HG03060 (cell line): ENCODE measurements at regions not wholly inside any gene's neighbourhood (a gene's known extent, or its start where the extent isn't known, plus 50 kb on each side); places are given as distances from the start of the nearest gene placed in this dataset.
"Not testable (repeated sequence)": the region's sequence is repeated elsewhere in the genome, so short reads cannot be mapped to it uniquely, and the experiment has no call there.

Experiments
- ATAC-seq: cut with Tn5 transposase; IDR thresholded peaks from one replicate; pipeline ENCODE4 v1.9.1; 2021; ENCODE audit warnings: low read depth, moderate number of reproducible peaks; ENCODE audit not compliant: unreplicated experiment

- no peak for ATAC-seq
Observed at GRCh38 chr17:14746822-14747602, 446.1 kb downstream of the HS3ST3B1 start.

GRCh38 chr17:14745541-14745940 lies 444.7 kb downstream of the HS3ST3B1 start:
- no peak for ATAC-seq

- ATAC-seq = no peak
Observed at GRCh38 chr17:14744761-14745473, 444.0 kb downstream of the HS3ST3B1 start.

DNA sequence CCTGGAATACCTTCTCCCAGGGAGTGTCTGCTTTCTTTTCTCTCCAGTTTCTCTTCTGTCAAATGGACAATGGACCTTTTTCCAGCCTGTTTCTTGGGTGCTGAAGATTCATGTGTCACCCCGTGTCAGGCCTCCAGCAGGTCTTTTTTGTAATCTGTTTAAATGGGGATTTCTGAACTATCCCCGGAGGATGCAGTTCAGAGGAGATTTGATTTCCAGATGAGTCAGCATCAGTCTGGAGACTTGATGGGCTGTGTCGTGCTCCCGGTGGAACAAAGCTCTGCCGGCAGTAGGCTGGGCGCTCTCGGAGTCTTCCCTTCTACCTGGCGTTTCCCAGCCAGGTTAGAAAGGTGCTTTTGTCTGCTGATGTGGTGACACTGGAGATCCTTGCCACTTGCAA lies 440.6 kb downstream of the HS3ST3B1 start:
- ATAC-seq = no peak

- no peak for ATAC-seq
Observed at GRCh38 chr17:14739656-14740431, 439.0 kb downstream of the HS3ST3B1 start.

DNA sequence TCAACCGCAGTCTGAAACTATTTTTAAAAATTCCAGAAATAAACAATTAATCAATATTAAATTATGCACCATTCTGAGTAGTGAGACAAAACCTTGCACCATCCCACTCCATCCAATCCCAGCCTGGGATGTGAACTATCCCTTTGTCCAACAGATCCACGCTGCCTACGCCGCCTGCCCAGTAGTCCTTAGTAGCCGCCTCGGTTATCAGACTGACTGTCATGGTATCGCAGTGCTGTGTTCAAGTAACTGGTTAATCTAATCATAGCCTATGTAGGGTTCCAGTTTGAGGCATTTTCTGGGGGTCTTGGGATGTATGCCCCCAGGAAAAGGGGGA lies 437.7 kb downstream of the HS3ST3B1 start:
- ATAC-seq = no peak

GRCh38 chr17:14737984-14738651 lies 437.2 kb downstream of the HS3ST3B1 start:
- ATAC-seq = peak; percentile 86

- no peak for ATAC-seq
Observed at GRCh38 chr17:14736631-14737030, 435.8 kb downstream of the HS3ST3B1 start.

DNA sequence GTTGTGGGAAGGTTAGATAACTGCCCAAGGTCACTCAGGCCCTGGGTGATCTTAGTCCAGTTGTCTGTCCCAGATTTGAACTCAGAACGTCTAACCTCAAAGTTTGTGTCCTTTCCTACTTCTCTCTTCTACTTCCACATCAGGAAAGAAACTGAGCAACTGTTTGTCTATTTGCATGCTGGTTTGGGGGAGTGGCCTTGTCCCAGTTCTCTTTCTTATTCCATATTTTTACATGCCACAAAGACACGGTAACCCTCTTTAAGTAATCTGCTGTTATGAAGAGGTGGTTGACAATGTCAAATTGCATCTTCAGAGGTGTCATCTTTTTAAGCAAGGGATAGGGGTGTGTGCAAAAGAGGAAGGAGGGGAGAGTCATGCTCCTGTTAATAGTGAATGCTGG lies 432.5 kb downstream of the HS3ST3B1 start:
- no peak for ATAC-seq

DNA sequence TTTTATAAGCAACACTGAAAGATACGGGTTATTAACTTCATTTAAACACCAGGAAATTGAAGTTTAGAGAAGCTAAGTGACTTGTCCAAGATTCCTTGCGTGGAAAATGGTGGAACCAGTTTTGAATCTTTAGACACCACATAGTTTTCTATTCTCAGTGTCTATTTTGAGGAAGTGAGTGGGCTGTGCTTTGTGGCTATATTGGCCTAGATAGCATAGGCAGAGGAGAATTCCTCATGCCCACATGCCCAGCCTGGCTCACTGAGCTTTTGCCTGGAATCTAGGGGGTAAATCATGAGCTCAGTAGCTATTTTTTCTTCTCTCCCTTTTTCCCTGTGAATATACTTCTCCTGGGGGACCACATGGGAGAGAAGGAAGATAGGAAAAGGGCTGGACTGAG lies 431.3 kb downstream of the HS3ST3B1 start:
- ATAC-seq = no peak

DNA sequence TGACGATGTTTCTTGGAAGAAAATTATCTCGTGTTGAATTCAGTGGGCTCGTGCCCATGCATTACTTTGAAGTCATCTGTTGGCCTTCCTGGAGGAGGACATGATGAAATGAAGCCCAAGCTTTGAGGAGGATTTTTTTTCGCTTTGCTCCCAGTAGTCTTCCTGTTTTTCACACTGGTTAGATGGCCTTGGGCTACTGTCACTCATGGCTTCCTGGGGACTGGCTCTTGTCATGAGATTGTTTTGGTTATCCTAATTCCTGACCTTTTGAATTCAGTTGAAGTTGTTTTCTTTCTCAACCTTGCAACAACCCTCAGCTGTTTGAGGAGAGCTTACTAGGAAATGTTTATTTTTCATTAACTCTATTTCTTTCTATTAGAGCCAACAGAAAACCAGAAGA lies 430.7 kb downstream of the HS3ST3B1 start:
- ATAC-seq = no peak

GRCh38 chr17:14730821-14731220 lies 429.9 kb downstream of the HS3ST3B1 start:
- no peak for ATAC-seq

GRCh38 chr17:14725729-14726128 lies 424.8 kb downstream of the HS3ST3B1 start:
- no peak for ATAC-seq

DNA sequence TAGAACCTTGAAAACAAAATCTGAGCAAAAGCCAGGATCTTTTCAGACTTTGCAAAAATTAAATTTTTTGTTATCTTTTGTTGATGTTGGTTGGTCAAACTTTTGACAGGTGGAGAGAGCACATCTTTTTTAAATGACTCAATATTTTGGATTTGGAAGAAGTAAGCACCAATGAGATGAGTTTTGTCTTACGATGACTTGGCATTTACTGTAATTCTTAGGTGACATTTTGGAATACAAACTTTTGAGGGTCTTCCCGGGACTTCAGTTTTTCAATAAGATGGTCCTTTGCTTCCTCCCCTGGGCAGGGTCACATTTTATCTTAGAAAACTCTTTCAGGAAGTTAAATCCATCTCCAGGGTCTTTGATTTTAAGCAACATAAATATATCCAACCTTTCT lies 423.9 kb downstream of the HS3ST3B1 start:
- no peak for ATAC-seq

GRCh38 chr17:14723349-14723748 lies 422.5 kb downstream of the HS3ST3B1 start:
- not testable (repeated sequence) for ATAC-seq

- no peak for ATAC-seq
Observed at GRCh38 chr17:14719942-14720341, 419.1 kb downstream of the HS3ST3B1 start.

DNA sequence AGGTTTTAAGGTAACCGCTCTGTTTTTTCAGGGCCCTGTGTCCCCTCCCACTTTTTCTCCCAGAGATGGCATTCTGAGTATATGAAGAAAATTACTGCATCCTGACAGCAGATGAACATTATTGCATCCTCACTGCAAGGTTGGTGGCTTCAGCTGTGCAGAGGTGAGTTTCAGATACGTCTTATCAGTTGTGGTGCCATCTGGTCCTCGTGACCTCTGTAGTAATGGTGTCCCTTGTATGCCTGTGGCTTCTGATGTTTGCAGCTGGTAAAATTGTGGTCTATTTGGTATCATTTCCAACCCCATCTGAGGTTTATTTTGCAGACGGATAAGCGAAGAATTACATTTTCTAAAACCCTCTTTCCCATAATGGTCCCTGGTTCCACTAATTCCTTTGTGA lies 417.0 kb downstream of the HS3ST3B1 start:
- no peak for ATAC-seq

GRCh38 chr17:14715561-14715960 lies 414.7 kb downstream of the HS3ST3B1 start:
- no peak for ATAC-seq

GRCh38 chr17:14712611-14713021 lies 411.7 kb downstream of the HS3ST3B1 start:
- no peak for ATAC-seq

DNA sequence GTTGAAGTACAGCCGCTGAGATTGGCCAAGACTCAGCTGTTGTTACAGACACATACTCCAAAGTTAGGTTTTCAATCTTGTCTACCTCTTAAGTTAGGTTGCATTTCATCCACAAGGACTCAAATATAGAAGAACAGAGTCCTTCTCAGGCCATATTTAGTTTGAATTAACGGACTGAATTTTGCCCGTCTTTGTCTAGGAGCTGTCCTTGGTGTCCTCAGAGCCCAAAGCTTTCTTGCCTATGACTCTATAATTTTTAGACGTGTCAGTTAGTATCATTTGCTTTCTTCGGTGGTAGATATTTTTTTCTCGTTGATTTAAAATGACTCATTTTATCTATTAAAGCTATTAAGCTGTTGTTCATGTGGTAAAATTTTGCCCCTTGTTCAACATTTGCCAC lies 403.2 kb downstream of the HS3ST3B1 start:
- ATAC-seq = no peak

- no peak for ATAC-seq
Observed at GRCh38 chr17:14701886-14702285, 401.0 kb downstream of the HS3ST3B1 start.
